22Rv1 (cell line): ENCODE measurements at regions not wholly inside any gene's neighbourhood (a gene's known extent, or its start where the extent isn't known, plus 50 kb on each side); places are given as distances from the start of the nearest gene placed in this dataset.

Experiments used
- ZFX ChIP-seq: fragments of 450-650 bp; IDR thresholded peaks from 2 replicates; pipeline ENCODE4 v1.6.1; 2017; ENCODE audit warnings: antibody characterized with exemption, borderline replicate concordance
- TF ChIP-seq, protein P1 (sequence below): fragments of 450-650 bp; IDR thresholded peaks from 2 replicates; pipeline ENCODE4 v1.5.1; 2017; ENCODE audit warnings: mild to moderate bottlenecking

DNA sequence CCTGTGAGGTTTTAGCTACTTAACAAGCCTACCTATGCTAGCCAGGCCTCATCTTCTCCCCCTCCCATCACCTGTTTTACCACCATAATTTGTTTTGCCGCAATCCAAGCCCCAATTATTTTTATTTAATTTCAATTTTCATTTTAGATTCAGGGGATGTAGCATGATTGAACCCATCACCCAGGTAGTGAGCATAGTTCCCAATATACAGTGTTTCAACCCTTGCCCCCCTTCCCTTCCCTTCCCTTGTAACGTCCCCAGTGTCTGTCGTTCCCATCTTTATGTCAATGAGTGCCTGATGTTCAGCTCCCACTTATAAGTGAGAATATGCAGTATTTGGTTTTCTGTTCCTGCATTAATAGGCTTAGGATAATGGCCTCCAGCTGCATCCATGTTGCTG lies 885.0 kb downstream of the UQCRFS1 start:
- TF ChIP-seq, protein P1, sequence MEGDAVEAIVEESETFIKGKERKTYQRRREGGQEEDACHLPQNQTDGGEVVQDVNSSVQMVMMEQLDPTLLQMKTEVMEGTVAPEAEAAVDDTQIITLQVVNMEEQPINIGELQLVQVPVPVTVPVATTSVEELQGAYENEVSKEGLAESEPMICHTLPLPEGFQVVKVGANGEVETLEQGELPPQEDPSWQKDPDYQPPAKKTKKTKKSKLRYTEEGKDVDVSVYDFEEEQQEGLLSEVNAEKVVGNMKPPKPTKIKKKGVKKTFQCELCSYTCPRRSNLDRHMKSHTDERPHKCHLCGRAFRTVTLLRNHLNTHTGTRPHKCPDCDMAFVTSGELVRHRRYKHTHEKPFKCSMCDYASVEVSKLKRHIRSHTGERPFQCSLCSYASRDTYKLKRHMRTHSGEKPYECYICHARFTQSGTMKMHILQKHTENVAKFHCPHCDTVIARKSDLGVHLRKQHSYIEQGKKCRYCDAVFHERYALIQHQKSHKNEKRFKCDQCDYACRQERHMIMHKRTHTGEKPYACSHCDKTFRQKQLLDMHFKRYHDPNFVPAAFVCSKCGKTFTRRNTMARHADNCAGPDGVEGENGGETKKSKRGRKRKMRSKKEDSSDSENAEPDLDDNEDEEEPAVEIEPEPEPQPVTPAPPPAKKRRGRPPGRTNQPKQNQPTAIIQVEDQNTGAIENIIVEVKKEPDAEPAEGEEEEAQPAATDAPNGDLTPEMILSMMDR: no peak
- no peak for TF ChIP-seq ZFX
